H9 (cell line): ENCODE measurements at regions not wholly inside any gene's neighbourhood (a gene's known extent, or its start where the extent isn't known, plus 50 kb on each side); places are given as distances from the start of the nearest gene placed in this dataset.

Experiments used
- DNase-seq: peaks from one replicate; pipeline ENCODE4 v3.0.0-alpha.2; 2017
- H2AFZ ChIP-seq: one replicate; pipeline ENCODE4 v1.6.1; 2013; ENCODE audit warnings: mild to moderate bottlenecking, low read length, control low read depth, moderate library complexity
- H2AK5ac ChIP-seq: 2 replicates; pipeline ENCODE4 v1.6.1; 2013; ENCODE audit warnings: low read length, control low read depth, mixed read lengths; ENCODE audit not compliant: insufficient read length
- H2BK120ac ChIP-seq: one replicate; pipeline ENCODE4 v1.6.1; 2013; ENCODE audit warnings: low read depth, mild to moderate bottlenecking, low read length, control low read depth, inconsistent platforms; ENCODE audit not compliant: poor library complexity, severe bottlenecking
- H2BK12ac ChIP-seq: 2 replicates; pipeline ENCODE4 v1.6.1; 2013; ENCODE audit warnings: low read length, control low read depth, mixed read lengths, low read depth; ENCODE audit not compliant: insufficient read length
- H2BK15ac ChIP-seq: 2 replicates; pipeline ENCODE4 v1.6.1; 2013; ENCODE audit warnings: low read depth, low read length, control low read depth
- H2BK20ac ChIP-seq: one replicate; pipeline ENCODE4 v1.6.1; 2013; ENCODE audit warnings: low read depth, mild to moderate bottlenecking, low read length, control low read depth, inconsistent platforms; ENCODE audit not compliant: poor library complexity, severe bottlenecking
- H2BK5ac ChIP-seq: 2 replicates; pipeline ENCODE4 v1.6.1; 2013; ENCODE audit warnings: low read length, control low read depth, mixed read lengths; ENCODE audit not compliant: insufficient read length
- H3K14ac ChIP-seq: 2 replicates; pipeline ENCODE4 v1.6.1; 2013; ENCODE audit warnings: low read length, control low read depth; ENCODE audit not compliant: insufficient read depth
- H3K18ac ChIP-seq: 2 replicates; pipeline ENCODE4 v1.6.1; 2013; ENCODE audit warnings: low read depth, mild to moderate bottlenecking, mixed read lengths, low read length, control low read depth; ENCODE audit not compliant: insufficient read length
- H3K23ac ChIP-seq: 2 replicates; pipeline ENCODE4 v1.6.1; 2013; ENCODE audit warnings: low read length, control low read depth, mixed read lengths, low read depth; ENCODE audit not compliant: insufficient read length
- H3K23me2 ChIP-seq: 2 replicates; pipeline ENCODE4 v1.6.1; 2013; ENCODE audit warnings: low read depth, mild to moderate bottlenecking, mixed read lengths, low read length, control low read depth; ENCODE audit not compliant: insufficient read length, poor library complexity, severe bottlenecking
- H3K27ac ChIP-seq: 2 replicates; pipeline ENCODE4 v1.5.1; 2013; ENCODE audit warnings: low read length, control low read depth, mixed read lengths, low read depth; ENCODE audit not compliant: insufficient read length
- H3K27me3 ChIP-seq: 2 replicates; pipeline ENCODE4 v1.6.1; 2013; ENCODE audit warnings: low read length, control low read depth, inconsistent platforms; ENCODE audit not compliant: insufficient read depth
- H3K4ac ChIP-seq: 2 replicates; pipeline ENCODE4 v1.6.1; 2013; ENCODE audit warnings: low read depth, mild to moderate bottlenecking, control low read depth, inconsistent platforms, low read length, moderate library complexity
- H3K4me1 ChIP-seq: 2 replicates; pipeline ENCODE4 v1.6.1; 2013; ENCODE audit warnings: low read length, control low read depth, inconsistent platforms; ENCODE audit not compliant: insufficient read depth
- H3K4me2 ChIP-seq: 2 replicates; pipeline ENCODE4 v1.6.1; 2013; ENCODE audit warnings: low read length, control low read depth, mixed read lengths; ENCODE audit not compliant: insufficient read length, insufficient read depth
- H3K56ac ChIP-seq: 2 replicates; pipeline ENCODE4 v1.6.1; 2013; ENCODE audit warnings: low read depth, mild to moderate bottlenecking, mixed read lengths, low read length, control low read depth; ENCODE audit not compliant: insufficient read length
- H3K79me1 ChIP-seq: 2 replicates; pipeline ENCODE4 v1.6.1; 2013; ENCODE audit warnings: low read depth, mild to moderate bottlenecking, moderate library complexity, low read length, control low read depth, inconsistent platforms; ENCODE audit not compliant: insufficient read depth, poor library complexity, severe bottlenecking
- H3K79me2 ChIP-seq: 2 replicates; pipeline ENCODE4 v1.6.1; 2013; ENCODE audit warnings: low read length, control low read depth, inconsistent platforms; ENCODE audit not compliant: insufficient read depth
- H3K9ac ChIP-seq: 2 replicates; pipeline ENCODE4 v1.6.1; 2013; ENCODE audit warnings: low read length, control low read depth, mixed read lengths; ENCODE audit not compliant: insufficient read length; ENCODE audit errors: extremely low read depth
- H3K9me3 ChIP-seq: one replicate; pipeline ENCODE4 v1.6.1; 2013; ENCODE audit warnings: low read depth, low read length, inconsistent platforms; ENCODE audit not compliant: control insufficient read depth
- H3T11ph ChIP-seq: one replicate; pipeline ENCODE4 v1.6.1; 2013; ENCODE audit warnings: mild to moderate bottlenecking, low read length, control low read depth, inconsistent platforms
- H4K20me1 ChIP-seq: one replicate; pipeline ENCODE4 v1.6.1; 2013; ENCODE audit not compliant: control insufficient read depth, insufficient read length, insufficient read depth
- H4K5ac ChIP-seq: 2 replicates; pipeline ENCODE4 v1.6.1; 2013; ENCODE audit warnings: low read depth, mild to moderate bottlenecking, mixed read lengths, low read length, control low read depth; ENCODE audit not compliant: insufficient read length
- H4K8ac ChIP-seq: replicated peaks from 2 replicates; pipeline ENCODE4 v1.6.1; 2013; ENCODE audit warnings: low read length, control low read depth, mixed read lengths, low read depth; ENCODE audit not compliant: insufficient read length
- H4K91ac ChIP-seq: 2 replicates; pipeline ENCODE4 v1.6.1; 2013; ENCODE audit warnings: low read depth, mild to moderate bottlenecking, moderate library complexity, mixed read lengths, low read length, control low read depth; ENCODE audit not compliant: insufficient read length
- H3K27ac Mint-ChIP-seq, 3 experiments: 2 replicates in 2 of 3; 3 replicates in 1 of 3; pipeline ENCODE4 v1.8.0; 2020 to 2021; ENCODE audit warnings: mixed read lengths in 3 of 3, mild to moderate bottlenecking in 1 of 3, moderate library complexity in 1 of 3
- H3K27me3 Mint-ChIP-seq: 2 replicates; pipeline ENCODE4 v1.8.0; 2021; ENCODE audit warnings: low read depth, mild to moderate bottlenecking, moderate library complexity, mixed read lengths
- H3K36me3 Mint-ChIP-seq, 3 experiments: 2 replicates in 2 of 3; 3 replicates in 1 of 3; pipeline ENCODE4 v1.8.0; 2020 to 2021; ENCODE audit warnings: low read depth in 3 of 3, mixed read lengths in 3 of 3; ENCODE audit not compliant: insufficient read depth in 1 of 3
- H3K4me1 Mint-ChIP-seq, 2 experiments: 2 replicates each; pipeline ENCODE4 v1.8.0; 2020; ENCODE audit warnings: mixed read lengths in 2 of 2
- H3K4me3 Mint-ChIP-seq, 2 experiments: 2 replicates in 1 of 2; 3 replicates in 1 of 2; pipeline ENCODE4 v1.8.0; 2020 to 2021; ENCODE audit warnings: mild to moderate bottlenecking in 2 of 2, mixed read lengths in 2 of 2, moderate library complexity in 1 of 2
- H3K9me3 Mint-ChIP-seq, 2 experiments: 2 replicates in 1 of 2; 3 replicates in 1 of 2; pipeline ENCODE4 v1.8.0; 2020; ENCODE audit warnings: mild to moderate bottlenecking in 2 of 2, mixed read lengths in 2 of 2, moderate library complexity in 1 of 2
- CTCF ChIP-seq: fragments of 200-600 bp; sonication (generic); conservative IDR thresholded peaks from 3 replicates; pipeline ENCODE4 v1.8.0; 2021; ENCODE audit warnings: antibody characterized with exemption, mild to moderate bottlenecking
- WGBS: extraction: QIAGEN DNeasy Blood & Tissue Kit; methylation state at CpG from one replicate; pipeline ENCODE4 v1.1.7; 2013; ENCODE audit warnings: missing lambda C conversion rate, low lambda C conversion rate, mixed read lengths; ENCODE audit not compliant: insufficient read length; ENCODE audit errors: extremely low coverage; 5-methylcytosine and 5-hydroxymethylcytosine counted together

- Histone ChIP-seq H2BK20ac (no peak overlapping the region), H2AK5ac (no peak overlapping the region), H3K79me1 (no peaks in the 10 kb centered on the region), H3K9ac (no peak overlapping the region), H4K20me1 (no peaks in the 10 kb centered on the region), H2BK120ac (no peak overlapping the region), H3K23ac (no peak overlapping the region), H2BK15ac (no peak overlapping the region), H3K79me2 (no peaks in the 10 kb centered on the region), H2BK12ac (no peak overlapping the region), H4K8ac (no peak overlapping the region), H2BK5ac (no peak overlapping the region), H3K18ac (no peak overlapping the region), H3K4me1 (no peaks in the 10 kb centered on the region), H3K4me2 (no peak overlapping the region), H3T11ph (no peak overlapping the region), H3K23me2 (no peaks in the 10 kb centered on the region), H3K4ac (no peak overlapping the region), H3K27ac (no peak overlapping the region), H3K14ac (no peak overlapping the region), H3K27me3 (no peaks in the 10 kb centered on the region), H3K9me3 (no peaks in the 10 kb centered on the region), H4K5ac (no peak overlapping the region), H3K56ac (no peak overlapping the region), H4K91ac (no peak overlapping the region), H2AFZ (no peak overlapping the region)
- WGBS = no CpG with 5 or more reads among the region's 5 CpGs
- H3K27me3 Mint-ChIP-seq = no peaks in the 10 kb centered on the region; the same call in none of the 2 replicates
- peaks cover under 1 to 4% of the 10 kb centered on the region in 2 experiments; a peak in 2 of 4 replicates for H3K4me1 Mint-ChIP-seq
- no peaks in the 10 kb centered on the region for H3K36me3 Mint-ChIP-seq
- no peaks in the 10 kb centered on the region for H3K9me3 Mint-ChIP-seq
- no peak for TF ChIP-seq CTCF
- no peak for DNase-seq
- H3K4me3 Mint-ChIP-seq = no peak overlapping the region
- H3K27ac Mint-ChIP-seq = no peak overlapping the region
These were observed 347.9 kb downstream of the MCTP2 start for GRCh38 chr15:94579286-94579685.
